Hepatocyte (in vitro differentiated cells): ENCODE measurements at regions not wholly inside any gene's neighbourhood (a gene's known extent, or its start where the extent isn't known, plus 50 kb on each side); places are given as distances from the start of the nearest gene placed in this dataset.

Source experiments
- CTCF ChIP-seq: fragments of 200-600 bp; sonication (generic); IDR thresholded peaks from 2 replicates; pipeline ENCODE4 v1.5.1; 2016; ENCODE audit warnings: antibody characterized with exemption, mild to moderate bottlenecking; ENCODE audit not compliant: poor library complexity
- EZH2 ChIP-seq: fragments of 200-600 bp; sonication (generic); IDR thresholded peaks from 2 replicates; pipeline ENCODE4 v1.6.1; 2016; ENCODE audit warnings: antibody characterized with exemption, mild to moderate bottlenecking, borderline replicate concordance
- EZH2phosphoT487 ChIP-seq: fragments of 200-600 bp; sonication (generic); IDR thresholded peaks from one replicate; pipeline ENCODE4 v1.6.1; 2018; ENCODE audit warnings: antibody characterized with exemption, mild to moderate bottlenecking, low read depth, moderate library complexity; ENCODE audit not compliant: unreplicated experiment, severe bottlenecking

GRCh38 chr1:56045062-56045461, 534.3 kb downstream of the PLPP3 start:
- TF ChIP-seq EZH2phosphoT487 (no peak), CTCF (no peak), EZH2 (no peak)
